Endodermal cell (in vitro differentiated cells): ENCODE measurements at regions not wholly inside any gene's neighbourhood (a gene's known extent, or its start where the extent isn't known, plus 50 kb on each side); places are given as distances from the start of the nearest gene placed in this dataset.

Experiments used
- DNase-seq: peaks from one replicate; pipeline ENCODE4 v3.0.0-alpha.2; 2017
- H3K27ac ChIP-seq: 2 replicates; pipeline ENCODE4 v1.5.1; 2013; ENCODE audit warnings: mild to moderate bottlenecking, low read depth, low read length, moderate library complexity
- H3K27me3 ChIP-seq: 2 replicates; pipeline ENCODE4 v1.6.1; 2013; ENCODE audit warnings: mild to moderate bottlenecking, low read length, moderate library complexity; ENCODE audit not compliant: insufficient read depth, control insufficient read depth, poor library complexity, severe bottlenecking
- H3K36me3 ChIP-seq: 2 replicates; pipeline ENCODE4 v1.7.0; 2013; ENCODE audit warnings: mild to moderate bottlenecking, low read length, moderate library complexity; ENCODE audit not compliant: control insufficient read depth, insufficient read depth
- H3K4me1 ChIP-seq: one replicate; pipeline ENCODE4 v1.7.0; 2013; ENCODE audit warnings: low read length; ENCODE audit not compliant: control insufficient read depth, insufficient read depth
- H3K4me3 ChIP-seq: 2 replicates; pipeline ENCODE4 v1.5.1; 2013; ENCODE audit warnings: mild to moderate bottlenecking, low read length, moderate library complexity
- H3K9ac ChIP-seq: 2 replicates; pipeline ENCODE4 v1.6.1; 2013; ENCODE audit warnings: mild to moderate bottlenecking, low read length, moderate library complexity; ENCODE audit not compliant: poor library complexity, severe bottlenecking; ENCODE audit errors: extremely low read depth
- H3K9me3 ChIP-seq: 2 replicates; pipeline ENCODE4 v1.6.1; 2013; ENCODE audit warnings: mild to moderate bottlenecking, low read length, moderate library complexity; ENCODE audit not compliant: control insufficient read depth
- H3K27ac Mint-ChIP-seq: 2 replicates; pipeline ENCODE4 v1.8.0; 2020; ENCODE audit warnings: mixed read lengths
- H3K27me3 Mint-ChIP-seq: 2 replicates; pipeline ENCODE4 v1.8.0; 2021; ENCODE audit warnings: mild to moderate bottlenecking, mixed read lengths; ENCODE audit not compliant: insufficient read depth
- H3K36me3 Mint-ChIP-seq: 2 replicates; pipeline ENCODE4 v1.8.0; 2020; ENCODE audit warnings: low read depth, mixed read lengths
- H3K4me1 Mint-ChIP-seq: 2 replicates; pipeline ENCODE4 v1.8.0; 2020; ENCODE audit warnings: mixed read lengths
- H3K4me3 Mint-ChIP-seq: 2 replicates; pipeline ENCODE4 v1.8.0; 2020; ENCODE audit warnings: mild to moderate bottlenecking, moderate library complexity, mixed read lengths
- H3K9me3 Mint-ChIP-seq: 2 replicates; pipeline ENCODE4 v1.8.0; 2020; ENCODE audit warnings: mild to moderate bottlenecking, mixed read lengths
- CTCF ChIP-seq: fragments of 200-600 bp; sonication (generic); conservative IDR thresholded peaks from 2 replicates; pipeline ENCODE4 v1.5.0; 2021; ENCODE audit warnings: antibody characterized with exemption, mild to moderate bottlenecking
- WGBS, 2 experiments: methylation state at CpG; one replicate each; pipeline versions ENCODE4 v1.1.5 to v1.1.7; 2013; ENCODE audit warnings: missing lambda C conversion rate in 2 of 2, mixed read lengths in 1 of 2; ENCODE audit not compliant: insufficient coverage in 1 of 2, insufficient read length in 1 of 2; 5-methylcytosine and 5-hydroxymethylcytosine counted together

- TF ChIP-seq CTCF, result no peak
- Mint-ChIP-seq H3K27ac (no peak overlapping the region), H3K27me3 (no peaks in the 10 kb centered on the region), H3K9me3 (no peaks in the 10 kb centered on the region), H3K36me3 (no peaks in the 10 kb centered on the region), H3K4me3 (no peak overlapping the region), H3K4me1 (no peaks in the 10 kb centered on the region)
- Histone ChIP-seq H3K4me3 (no peak overlapping the region), H3K9ac (no peak overlapping the region), H3K9me3 (no peaks in the 10 kb centered on the region), H3K27ac (no peak overlapping the region), H3K36me3 (no peaks in the 10 kb centered on the region), H3K4me1 (no peaks in the 10 kb centered on the region), H3K27me3 (no peaks in the 10 kb centered on the region)
- DNase-seq, result no peak
Observed at GRCh38 chr11:23509023-23509422, 648.7 kb upstream of the CCDC179 start.

GRCh38 chr11:23509821-23510220 lies 649.5 kb upstream of the CCDC179 start:
- Histone ChIP-seq H3K4me1 (no peaks in the 10 kb centered on the region), H3K9me3 (no peaks in the 10 kb centered on the region), H3K27me3 (no peaks in the 10 kb centered on the region), H3K36me3 (no peaks in the 10 kb centered on the region), H3K4me3 (no peak overlapping the region), H3K27ac (no peak overlapping the region), H3K9ac (no peak overlapping the region)
- H3K36me3 Mint-ChIP-seq, result no peaks in the 10 kb centered on the region
- TF ChIP-seq CTCF, result no peak
- H3K9me3 Mint-ChIP-seq, result no peaks in the 10 kb centered on the region
- no peaks in the 10 kb centered on the region for H3K27me3 Mint-ChIP-seq
- no peak overlapping the region for H3K27ac Mint-ChIP-seq
- H3K4me1 Mint-ChIP-seq, result no peaks in the 10 kb centered on the region
- DNase-seq, result no peak
- WGBS, 2 experiments, result 100% methylated on average over 2 of the region's 2 CpGs; no CpG with 5 or more reads in 1 of the 2 experiments
- no peak overlapping the region for H3K4me3 Mint-ChIP-seq

GRCh38 chr11:23519194-23519593 lies 658.9 kb upstream of the CCDC179 start:
- Mint-ChIP-seq H3K4me1 (peaks cover 14% of the 10 kb centered on the region), H3K4me3 (no peak overlapping the region), H3K27me3 (no peaks in the 10 kb centered on the region), H3K9me3 (no peaks in the 10 kb centered on the region), H3K27ac (no peak overlapping the region), H3K36me3 (no peaks in the 10 kb centered on the region)
- Histone ChIP-seq H3K9me3 (no peaks in the 10 kb centered on the region), H3K27me3 (no peaks in the 10 kb centered on the region), H3K4me3 (no peak overlapping the region), H3K9ac (no peak overlapping the region), H3K36me3 (no peaks in the 10 kb centered on the region), H3K4me1 (no peaks in the 10 kb centered on the region), H3K27ac (no peak overlapping the region)
- TF ChIP-seq CTCF, result no peak
- WGBS, 2 experiments, result 50 to 73% methylated on average over 1 to 2 of the region's 2 CpGs
- no peak for DNase-seq
